DOHH2 (cell line): ENCODE measurements at regions not wholly inside any gene's neighbourhood (a gene's known extent, or its start where the extent isn't known, plus 50 kb on each side); places are given as distances from the start of the nearest gene placed in this dataset.

ENCODE experiments used
- EZH2phosphoT487 ChIP-seq: fragments of 200-600 bp; sonication (generic); IDR thresholded peaks from 2 replicates; pipeline ENCODE4 v1.6.1; 2017; ENCODE audit warnings: borderline replicate concordance, mild to moderate bottlenecking, antibody characterized with exemption, low read length, moderate library complexity, mixed read lengths
- TF ChIP-seq, protein P1 (sequence below): fragments of 200-600 bp; sonication (generic); IDR thresholded peaks from one replicate; pipeline ENCODE4 v1.5.1; 2014; ENCODE audit warnings: antibody characterized with exemption, mild to moderate bottlenecking, low read depth, low read length; ENCODE audit not compliant: poor library complexity, severe bottlenecking

DNA sequence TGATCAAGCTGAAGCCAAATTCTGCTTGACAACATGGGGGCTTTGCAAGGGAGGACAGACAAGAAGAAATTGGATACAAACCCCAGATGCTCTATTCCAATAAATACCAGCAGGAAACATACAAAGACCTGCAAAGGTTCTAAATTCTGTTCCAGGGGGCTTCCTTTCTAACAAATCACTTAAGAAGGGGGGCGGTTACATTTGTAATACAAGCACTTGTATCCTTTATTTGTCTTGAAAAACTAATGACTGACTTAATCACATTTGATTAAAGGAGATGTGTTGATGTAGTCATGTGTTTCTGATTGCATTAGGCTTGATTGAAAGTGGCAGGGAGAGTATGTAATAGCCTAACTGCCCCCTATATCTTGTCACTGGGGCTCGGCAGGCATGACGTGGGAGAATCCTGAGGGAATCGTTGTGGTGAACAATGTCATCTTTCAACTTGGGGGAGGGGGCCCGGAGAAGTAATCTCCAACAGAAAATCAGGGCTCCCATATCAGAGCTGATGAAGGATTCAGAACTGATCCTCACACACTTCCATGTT lies 361.7 kb downstream of the INSC start:
- TF ChIP-seq, protein P1, sequence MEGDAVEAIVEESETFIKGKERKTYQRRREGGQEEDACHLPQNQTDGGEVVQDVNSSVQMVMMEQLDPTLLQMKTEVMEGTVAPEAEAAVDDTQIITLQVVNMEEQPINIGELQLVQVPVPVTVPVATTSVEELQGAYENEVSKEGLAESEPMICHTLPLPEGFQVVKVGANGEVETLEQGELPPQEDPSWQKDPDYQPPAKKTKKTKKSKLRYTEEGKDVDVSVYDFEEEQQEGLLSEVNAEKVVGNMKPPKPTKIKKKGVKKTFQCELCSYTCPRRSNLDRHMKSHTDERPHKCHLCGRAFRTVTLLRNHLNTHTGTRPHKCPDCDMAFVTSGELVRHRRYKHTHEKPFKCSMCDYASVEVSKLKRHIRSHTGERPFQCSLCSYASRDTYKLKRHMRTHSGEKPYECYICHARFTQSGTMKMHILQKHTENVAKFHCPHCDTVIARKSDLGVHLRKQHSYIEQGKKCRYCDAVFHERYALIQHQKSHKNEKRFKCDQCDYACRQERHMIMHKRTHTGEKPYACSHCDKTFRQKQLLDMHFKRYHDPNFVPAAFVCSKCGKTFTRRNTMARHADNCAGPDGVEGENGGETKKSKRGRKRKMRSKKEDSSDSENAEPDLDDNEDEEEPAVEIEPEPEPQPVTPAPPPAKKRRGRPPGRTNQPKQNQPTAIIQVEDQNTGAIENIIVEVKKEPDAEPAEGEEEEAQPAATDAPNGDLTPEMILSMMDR, result no peak
- TF ChIP-seq EZH2phosphoT487, result no peak
